Jurkat, Clone E6-1 (cell line): ENCODE measurements at regions not wholly inside any gene's neighbourhood (a gene's known extent, or its start where the extent isn't known, plus 50 kb on each side); places are given as distances from the start of the nearest gene placed in this dataset.

Experiments used
- DNase-seq: peaks from one replicate; pipeline ENCODE4 v3.0.0-alpha.2; 2011; ENCODE audit warnings: low read depth, low spot score
- H3K4me3 ChIP-seq: 2 replicates; pipeline ENCODE4 v1.5.1; 2011; ENCODE audit warnings: mild to moderate bottlenecking, low read length, control low read depth, moderate library complexity

- no peak overlapping the region for H3K4me3 ChIP-seq
- DNase-seq: no peak
Observed at GRCh38 chr1:14017531-14017961, 317.6 kb downstream of the PRDM2 start.

GRCh38 chr1:14019461-14019860 lies 319.5 kb downstream of the PRDM2 start:
- DNase-seq: no peak
- no peak overlapping the region for H3K4me3 ChIP-seq

DNA sequence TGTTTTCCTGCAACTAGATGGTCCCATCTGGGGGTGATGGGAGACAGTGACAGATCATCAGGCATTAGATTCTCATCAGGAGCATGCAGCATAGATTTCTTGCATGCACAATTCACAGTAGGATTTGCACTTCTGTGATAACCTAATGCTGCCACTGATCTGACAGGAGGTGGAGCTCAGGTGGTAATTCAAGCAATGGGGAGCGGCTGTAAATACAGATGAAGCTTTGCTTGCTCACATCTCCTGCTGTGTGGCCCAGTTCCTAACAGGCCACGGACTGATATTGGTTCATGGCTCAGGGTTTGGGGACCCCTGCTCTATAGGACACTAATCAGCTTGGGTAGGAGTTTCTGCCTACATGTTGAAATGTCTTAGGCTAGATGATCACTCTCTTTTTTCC lies 320.0 kb downstream of the PRDM2 start:
- no peak overlapping the region for H3K4me3 ChIP-seq
- no peak for DNase-seq

DNA sequence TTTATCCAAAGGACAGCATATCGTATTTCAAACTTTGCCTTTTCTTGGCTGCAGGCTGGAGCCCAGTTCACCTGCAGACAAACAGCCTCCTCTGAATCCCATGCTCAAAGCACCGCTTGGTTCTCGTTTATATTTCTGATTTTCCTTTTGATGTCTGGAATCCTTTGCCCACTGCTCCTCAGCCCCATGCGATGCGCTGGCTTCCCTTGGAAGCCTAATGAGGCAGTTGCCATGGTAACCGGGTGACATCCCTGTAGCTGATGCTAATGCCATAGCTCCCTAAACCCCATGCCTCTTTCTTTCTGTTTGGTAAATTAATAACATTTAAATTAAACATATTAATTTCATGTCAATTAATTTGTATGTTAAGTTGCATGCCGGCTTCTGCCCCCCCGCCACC lies 327.1 kb downstream of the PRDM2 start:
- DNase-seq: no peak
- no peak overlapping the region for H3K4me3 ChIP-seq

GRCh38 chr1:14031461-14031860 lies 331.5 kb downstream of the PRDM2 start:
- DNase-seq: no peak
- no peak overlapping the region for H3K4me3 ChIP-seq

- no peak for DNase-seq
- H3K4me3 ChIP-seq: no peak overlapping the region
Observed at GRCh38 chr1:14034506-14034905, 334.5 kb downstream of the PRDM2 start.

DNA sequence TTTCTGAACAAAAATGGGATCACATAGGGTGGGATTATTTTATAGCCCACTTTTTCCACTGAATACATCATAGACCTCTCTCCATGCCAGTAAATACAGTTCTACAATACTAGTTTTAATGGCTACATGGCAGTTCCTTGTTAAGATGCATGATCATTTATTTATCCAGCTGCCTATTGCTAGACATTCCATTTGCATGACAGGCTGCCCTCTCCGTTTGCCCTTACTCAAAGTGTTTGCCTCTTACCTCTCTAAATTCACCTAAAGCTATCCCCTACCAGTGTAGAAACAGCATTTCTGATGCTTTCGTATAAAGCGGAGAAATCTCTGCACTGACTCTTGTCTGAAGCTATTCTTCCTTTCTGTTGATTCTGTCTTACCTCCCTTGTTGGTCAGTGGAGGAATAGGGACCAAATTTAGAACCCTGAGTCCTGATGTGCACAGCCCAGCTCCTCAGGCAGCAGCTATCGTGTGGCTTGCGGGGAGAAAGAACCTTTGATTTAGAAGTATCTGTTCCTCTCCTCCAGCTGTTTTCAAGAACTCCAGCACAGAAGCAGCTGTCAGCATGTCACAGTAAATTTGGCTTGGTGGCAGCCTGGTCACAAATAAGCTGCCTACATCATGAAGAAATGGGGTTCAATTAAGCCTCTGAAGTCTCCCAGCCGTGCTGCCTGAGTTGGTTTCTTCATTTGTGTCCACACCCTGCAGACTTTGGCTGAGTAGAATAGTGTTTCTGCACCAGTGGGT lies 337.3 kb downstream of the PRDM2 start:
- DNase-seq: no peak
- H3K4me3 ChIP-seq: no peak overlapping the region

DNA sequence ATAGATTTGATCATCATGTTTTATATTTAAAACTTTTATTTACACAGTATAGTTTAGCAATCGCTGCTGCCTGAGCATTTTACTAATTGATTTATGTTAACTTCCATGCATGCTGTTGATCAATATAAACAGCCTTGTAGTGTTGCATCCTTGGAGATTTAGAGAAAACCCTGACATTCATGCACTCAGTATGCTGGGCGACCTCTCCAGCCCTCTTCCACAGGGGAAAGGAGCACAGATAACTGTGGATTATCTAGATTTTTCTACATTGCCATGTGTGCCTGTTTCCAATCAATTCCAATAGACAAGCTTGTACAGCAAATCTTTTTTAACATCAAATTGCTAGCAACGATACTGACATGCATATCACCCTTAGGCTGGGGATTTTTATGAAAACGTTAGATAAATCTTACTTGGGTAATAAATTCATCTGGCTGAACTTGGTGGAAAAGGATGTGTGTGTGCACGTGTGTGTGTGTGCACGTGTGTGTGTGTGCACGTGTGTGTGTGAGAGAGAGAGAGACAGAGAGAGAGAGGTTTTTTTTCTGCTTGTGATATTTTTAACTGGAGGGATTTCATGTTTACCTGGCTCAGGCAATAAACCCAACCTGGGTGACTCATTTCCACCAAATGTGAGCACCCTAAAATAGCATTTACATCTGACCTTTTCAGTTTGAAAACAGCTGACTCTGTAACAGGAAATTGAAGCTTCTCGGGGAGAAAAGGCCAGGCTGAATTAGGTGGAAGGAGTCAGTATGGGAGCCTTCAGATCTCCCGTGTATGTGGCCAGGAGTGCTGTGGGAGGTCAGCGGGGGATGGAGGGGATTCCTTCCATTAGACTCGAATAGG lies 339.8 kb downstream of the PRDM2 start:
- H3K4me3 ChIP-seq: no peak overlapping the region
- DNase-seq: no peak

DNA sequence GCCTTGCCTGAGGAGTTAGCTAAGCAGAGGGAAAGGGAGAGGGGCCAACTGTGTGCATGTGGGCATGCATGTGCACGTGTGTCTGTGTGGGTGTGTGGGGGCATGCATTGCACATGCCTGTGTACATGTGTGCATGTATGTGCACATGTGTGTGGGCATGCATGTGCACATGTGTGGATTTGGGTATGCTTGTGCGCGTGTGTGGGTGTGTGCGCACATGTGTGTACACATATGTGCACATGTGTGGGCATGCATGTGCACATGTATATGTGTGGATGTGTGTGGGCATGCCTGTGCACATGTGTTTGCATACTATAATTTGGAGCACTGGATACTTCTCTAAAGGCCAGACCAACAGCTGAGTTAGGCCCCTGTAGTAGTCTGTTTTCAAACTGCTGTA lies 350.0 kb downstream of the PRDM2 start:
- no peak overlapping the region for H3K4me3 ChIP-seq
- DNase-seq: no peak

GRCh38 chr1:14055442-14056223 lies 355.6 kb downstream of the PRDM2 start:
- no peak overlapping the region for H3K4me3 ChIP-seq
- DNase-seq: no peak

DNA sequence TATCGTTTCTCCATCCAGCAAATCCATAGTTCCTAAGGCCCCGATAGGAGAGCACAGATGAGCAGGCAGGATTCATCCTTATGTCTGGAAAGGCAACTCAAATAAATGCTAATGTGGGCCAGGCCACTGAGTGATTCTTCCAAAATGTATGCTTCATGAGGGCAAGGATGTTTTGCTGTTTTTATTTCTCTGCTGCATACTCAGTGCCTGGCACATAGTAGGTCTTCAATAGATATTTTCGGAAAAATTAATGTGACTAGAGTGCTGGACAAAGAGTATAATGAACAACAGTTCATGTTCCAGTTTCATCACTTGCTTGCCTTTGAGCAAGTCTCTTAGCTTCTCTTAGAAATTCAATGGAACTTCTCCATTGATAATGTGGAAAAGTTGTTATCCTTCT lies 357.7 kb downstream of the PRDM2 start:
- no peak overlapping the region for H3K4me3 ChIP-seq
- DNase-seq: no peak

DNA sequence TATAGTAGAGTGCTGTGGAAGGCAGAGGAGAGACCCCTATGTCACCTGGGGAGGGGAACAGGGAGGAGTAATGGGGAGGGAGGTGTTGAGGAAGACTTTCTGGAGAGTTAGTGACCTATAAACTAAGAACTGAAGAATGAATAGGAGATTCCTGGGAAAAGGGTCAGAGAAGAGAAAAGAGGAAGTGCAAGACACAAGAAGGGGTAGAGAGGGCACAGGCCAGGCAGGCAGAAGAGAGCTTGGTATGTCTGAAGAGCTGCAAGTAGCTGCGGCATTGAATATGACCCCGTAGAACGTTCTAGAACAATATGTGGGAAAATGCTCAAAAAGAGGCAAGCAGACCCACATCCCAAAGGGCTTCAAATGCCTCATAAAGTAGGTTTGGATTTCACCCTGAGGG lies 361.2 kb downstream of the PRDM2 start:
- H3K4me3 ChIP-seq: no peak overlapping the region
- DNase-seq: no peak

- no peak overlapping the region for H3K4me3 ChIP-seq
- DNase-seq: no peak
Observed at GRCh38 chr1:14061722-14062121, 361.7 kb downstream of the PRDM2 start.

- H3K4me3 ChIP-seq: no peak overlapping the region
- DNase-seq: no peak
Observed at GRCh38 chr1:14062669-14063068, 362.7 kb downstream of the PRDM2 start.

DNA sequence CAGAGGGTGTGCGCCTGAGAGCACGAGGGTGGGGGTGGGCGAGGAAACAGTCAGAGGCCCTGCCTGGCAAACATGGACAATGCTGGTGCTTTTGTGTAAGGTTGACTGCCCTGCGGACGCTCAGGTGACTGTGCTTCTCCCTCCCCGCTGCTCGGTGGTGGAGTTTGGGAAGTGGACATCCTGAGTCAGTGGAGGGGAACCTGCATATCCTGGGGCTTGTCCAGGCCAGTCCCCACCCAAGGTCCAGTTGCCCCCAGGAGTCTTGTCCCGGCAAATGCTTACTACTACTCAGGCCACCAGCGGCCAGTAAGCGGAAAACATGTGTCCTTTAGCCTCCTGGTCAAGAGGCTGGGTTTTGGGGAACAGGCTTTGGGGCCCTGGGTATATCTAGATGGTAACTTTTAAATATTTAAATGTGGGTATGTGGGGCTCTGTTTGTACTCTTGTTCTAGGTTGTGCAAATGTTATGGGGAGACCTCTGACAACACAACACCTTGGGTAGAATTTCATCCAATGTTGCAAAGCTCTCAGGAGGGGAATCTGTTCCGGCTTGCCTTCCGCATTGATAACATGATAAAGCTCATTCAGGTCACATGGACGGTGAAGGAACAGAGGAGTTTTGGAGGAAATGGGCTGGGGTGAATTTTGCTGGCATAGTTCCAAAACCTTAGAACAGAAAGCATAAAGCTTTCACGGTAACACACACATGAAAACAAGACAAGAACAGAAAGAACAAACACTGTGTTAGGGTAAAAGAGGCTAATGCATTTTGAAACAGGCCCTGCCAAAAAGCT lies 364.9 kb downstream of the PRDM2 start:
- no peak overlapping the region for H3K4me3 ChIP-seq
- DNase-seq: peak; percentile 26

DNA sequence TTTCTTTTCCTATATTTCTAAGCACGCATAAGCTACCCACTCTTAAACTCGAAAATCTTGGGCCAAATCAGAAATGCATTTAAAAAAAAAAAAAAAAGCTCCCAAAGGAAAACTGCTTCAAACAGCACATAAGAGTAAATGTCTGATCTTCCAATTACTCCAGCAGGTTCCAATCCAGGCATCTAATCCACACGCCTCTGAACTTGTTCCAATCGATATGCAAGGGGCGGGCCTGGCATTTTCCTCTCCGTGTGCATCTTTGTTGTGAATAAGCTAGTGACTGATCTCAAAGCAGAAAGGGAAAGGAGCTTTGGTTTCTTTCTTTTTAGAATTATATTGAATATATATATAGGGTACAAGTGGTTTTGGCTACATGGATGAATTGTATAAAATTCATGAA lies 365.5 kb downstream of the PRDM2 start:
- H3K4me3 ChIP-seq: no peak overlapping the region
- DNase-seq: no peak

- no peak for DNase-seq
- H3K4me3 ChIP-seq: no peak overlapping the region
Observed at GRCh38 chr1:14067036-14067435, 367.0 kb downstream of the PRDM2 start.

DNA sequence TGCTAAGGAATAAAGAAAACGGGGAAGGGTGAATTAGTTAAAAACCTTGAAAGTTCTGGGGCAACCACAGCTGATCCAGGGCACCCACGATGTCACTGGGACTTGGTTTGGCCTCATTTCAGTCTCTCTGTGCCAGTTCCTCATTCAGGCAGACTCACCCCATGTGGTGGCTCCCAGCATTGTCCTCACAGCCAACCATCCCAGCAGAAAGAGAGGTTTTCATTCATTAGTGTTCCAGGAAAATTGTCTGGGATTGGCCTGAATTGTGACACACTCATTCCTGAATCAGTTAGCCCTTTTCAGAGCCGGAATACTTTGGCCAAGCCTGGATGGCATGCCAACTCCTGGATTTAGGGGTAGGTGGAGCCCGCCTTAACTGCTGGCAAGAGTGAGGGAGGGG lies 367.7 kb downstream of the PRDM2 start:
- DNase-seq: no peak
- H3K4me3 ChIP-seq: no peak overlapping the region

GRCh38 chr1:14071581-14071980 lies 371.6 kb downstream of the PRDM2 start:
- H3K4me3 ChIP-seq: no peak overlapping the region
- no peak for DNase-seq
